Left colon (tissue), 2 donors: ENCODE measurements at regions not wholly inside any gene's neighbourhood (a gene's known extent, or its start where the extent isn't known, plus 50 kb on each side); places are given as distances from the start of the nearest gene placed in this dataset.

ENCODE experiments used
- ATAC-seq: fragments of 200-7000 bp; cut with Tn5 transposase; one replicate; pipeline ENCODE4 v1.9.1; 2020; ENCODE audit warnings: mild to moderate bottlenecking, moderate library complexity
- DNase-seq, 2 donors: peaks; one replicate each; pipeline ENCODE4 v3.0.0-alpha.2; 2020
- intact Hi-C, 2 donors: fragments of 100-400 bp; cut with DNase I in 1 of 2; cut with micrococcal nuclease in 1 of 2; formaldehyde crosslinking; loops; one replicate each; pipeline versions ENCODE4 v1.11.2 to v1.14.0; 2022; cut with DNase I, micrococcal nuclease
- donor health status: DM: no; HTN: no; CAD: no.
- donor health status: DM: yes; HTN: yes; CAD: no.

GRCh38 chr3:154743418-154743817, 313.4 kb upstream of the GPR149 start:
- ATAC-seq (no peak), DNase-seq (no peak)
- intact Hi-C loops, result no loop called here

- ATAC-seq, result no peak
- intact Hi-C loops, result no loop called here
- no peak for DNase-seq
These were observed 304.5 kb upstream of the GPR149 start for GRCh38 chr3:154734468-154734867.

GRCh38 chr3:154730186-154730585, 300.2 kb upstream of the GPR149 start:
- intact Hi-C loops, result no loop called here
- no peak for DNase-seq
- no peak for ATAC-seq

DNA sequence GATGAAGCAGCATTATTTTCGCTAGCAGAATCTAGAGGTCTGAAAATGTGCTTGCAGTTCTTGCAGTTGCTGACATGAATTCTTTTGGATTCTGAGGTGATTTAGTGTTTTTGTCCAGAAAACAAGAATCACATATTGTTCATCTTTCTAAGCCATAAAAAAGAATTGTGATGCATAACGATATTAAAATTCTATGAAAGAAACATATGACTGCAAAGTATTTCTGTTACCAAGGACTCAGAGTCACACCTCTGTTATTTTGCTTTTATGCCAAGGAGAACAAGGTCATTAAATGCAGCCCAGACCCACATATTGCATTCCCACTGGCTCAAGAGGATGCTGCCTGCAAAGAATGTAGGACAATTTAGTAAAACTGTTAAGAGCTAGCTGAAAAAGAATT, 299.8 kb upstream of the GPR149 start:
- intact Hi-C loops, result no loop called here
- DNase-seq (no peak), ATAC-seq (no peak)

DNA sequence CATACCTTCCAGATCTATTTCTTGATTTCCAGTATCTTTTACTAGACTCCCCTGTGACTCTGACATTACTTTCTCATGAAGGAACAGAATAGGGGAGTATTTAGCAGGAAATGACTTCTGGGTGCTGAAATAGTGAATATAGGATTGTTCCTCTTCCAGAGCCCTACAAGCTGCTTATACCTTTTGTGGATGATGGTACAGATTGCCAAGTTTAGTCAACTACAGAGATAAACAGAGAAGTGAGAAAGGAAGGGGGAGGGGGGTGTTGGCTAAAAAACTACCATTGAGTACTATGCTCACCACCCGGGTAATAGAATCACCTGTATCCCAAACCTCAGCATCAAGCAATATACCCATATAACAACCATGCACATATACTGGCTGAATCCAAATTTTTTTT, 298.3 kb upstream of the GPR149 start:
- no peak for DNase-seq
- intact Hi-C loops, result no loop called here
- no peak for ATAC-seq

- ATAC-seq, result no peak
- no peak for DNase-seq
- intact Hi-C loops, result no loop called here
These were observed 290.9 kb upstream of the GPR149 start for GRCh38 chr3:154720921-154721320.

- intact Hi-C loops, result no loop called here
- DNase-seq, result no peak
- ATAC-seq, result no peak
These were observed 288.1 kb upstream of the GPR149 start for GRCh38 chr3:154718053-154718452.

- DNase-seq (no peak), ATAC-seq (no peak)
- intact Hi-C loops, result no loop called here
These were observed 286.2 kb upstream of the GPR149 start for GRCh38 chr3:154716170-154716569.

GRCh38 chr3:154708554-154708953, 278.6 kb upstream of the GPR149 start:
- no peak for DNase-seq
- intact Hi-C loops, result no loop called here
- ATAC-seq, result no peak

GRCh38 chr3:154701055-154701454, 271.1 kb upstream of the GPR149 start:
- ATAC-seq, result no peak
- intact Hi-C loops, result no loop called here
- no peak for DNase-seq

- ATAC-seq, result no peak
- intact Hi-C loops, result no loop called here
These were observed 260.4 kb upstream of the GPR149 start for GRCh38 chr3:154690413-154690812.

DNA sequence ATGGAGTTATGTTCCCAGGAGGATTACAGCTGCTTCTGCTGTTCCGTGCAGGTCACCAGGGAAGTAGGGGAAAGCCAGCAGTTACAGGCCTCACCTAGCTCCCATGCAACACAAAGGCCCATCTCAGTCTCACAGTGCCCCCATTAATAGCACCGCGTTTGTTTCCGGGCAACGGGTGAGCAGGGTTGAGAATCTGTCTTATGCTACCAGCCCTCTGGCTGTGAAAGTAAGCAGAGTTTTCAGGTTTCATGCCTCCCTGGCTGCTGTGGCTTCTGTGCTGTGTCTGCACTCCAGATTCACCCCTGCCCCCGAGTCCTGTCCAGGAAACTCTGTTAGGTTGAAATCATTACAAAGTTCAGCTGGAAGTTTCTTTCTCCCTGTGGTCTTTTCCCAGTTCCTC, 254.4 kb upstream of the GPR149 start:
- intact Hi-C loops, result no loop called here
- no peak for ATAC-seq
- DNase-seq, result no peak

More at GRCh38 chr3:154690413-154690812, 260.4 kb upstream of the GPR149 start:
- no peak for DNase-seq

DNA sequence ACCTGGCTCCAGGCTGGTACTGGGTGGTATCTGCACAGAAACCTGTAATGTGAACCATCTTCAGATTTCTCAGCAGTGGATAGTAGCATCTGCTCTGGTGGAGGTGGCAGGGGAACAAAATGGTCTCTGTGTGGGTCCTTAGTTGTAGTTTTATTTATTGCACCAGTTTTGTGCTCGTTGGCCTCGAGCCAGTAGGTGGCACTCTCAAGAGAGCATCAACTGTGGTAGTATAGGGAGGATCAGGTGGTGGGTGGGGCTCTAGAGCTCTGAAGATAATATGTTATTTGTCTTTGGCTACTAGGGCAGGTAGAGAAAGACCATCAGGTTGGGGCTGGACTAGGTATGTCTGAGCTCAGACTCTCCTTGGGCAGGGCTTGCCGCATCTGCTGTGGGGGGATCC, 254.0 kb upstream of the GPR149 start:
- no peak for ATAC-seq
- intact Hi-C loops, result no loop called here
- DNase-seq, result no peak

DNA sequence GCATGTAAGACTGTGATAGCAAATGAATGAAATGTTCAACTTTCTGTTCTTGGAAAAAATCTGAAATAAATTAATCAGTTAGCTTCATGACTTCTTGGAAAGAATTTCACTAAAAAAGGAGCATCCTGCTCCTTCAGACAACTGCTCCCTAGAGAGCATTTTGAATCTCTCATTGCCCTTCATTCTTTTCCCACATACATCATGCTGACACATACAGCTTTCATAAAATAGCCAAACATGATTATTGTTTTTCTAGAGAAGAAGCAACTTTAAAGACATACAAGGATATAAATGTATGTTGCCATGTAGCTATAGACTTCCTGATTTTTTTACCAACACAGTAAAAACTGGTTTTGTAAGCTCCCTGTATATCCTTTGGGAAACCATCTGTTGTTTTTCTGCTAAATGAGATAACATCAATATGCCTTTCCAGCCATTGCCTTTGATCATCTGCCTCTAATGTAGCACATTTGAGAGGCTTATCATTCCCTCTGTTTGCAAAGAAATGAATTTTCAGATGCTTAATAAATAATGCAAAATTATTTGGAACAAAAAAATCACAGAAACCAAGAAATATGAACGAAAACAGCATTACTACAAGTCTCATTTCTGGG, 248.2 kb upstream of the GPR149 start:
- ATAC-seq (no peak), DNase-seq (no peak)
- intact Hi-C loops, result no loop called here

DNA sequence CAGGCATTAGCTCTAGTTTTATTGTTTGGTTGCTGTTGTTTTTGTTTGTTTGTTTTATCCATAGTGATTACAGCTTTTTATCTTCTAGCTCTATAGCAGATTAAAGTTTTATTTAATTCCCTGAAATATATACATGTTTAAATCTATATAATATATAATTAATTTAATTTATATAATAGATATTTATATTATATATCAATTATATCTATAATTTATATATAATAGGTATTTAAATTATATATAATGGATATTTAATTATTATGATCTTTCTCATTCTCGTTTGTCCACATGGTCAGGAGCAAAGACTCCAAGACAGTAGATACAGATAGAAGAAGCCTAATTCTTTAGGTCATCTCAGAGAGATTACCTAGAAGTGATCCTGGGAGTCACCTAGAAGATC, 238.8 kb upstream of the GPR149 start:
- DNase-seq (no peak), ATAC-seq (no peak)
- intact Hi-C loops, result no loop called here

GRCh38 chr3:154668187-154668586, 238.2 kb upstream of the GPR149 start:
- ATAC-seq (no peak), DNase-seq (no peak)
- intact Hi-C loops, result no loop called here

GRCh38 chr3:154666542-154666941, 236.6 kb upstream of the GPR149 start:
- DNase-seq, result no peak
- intact Hi-C loops, result no loop called here
- ATAC-seq, result no peak

DNA sequence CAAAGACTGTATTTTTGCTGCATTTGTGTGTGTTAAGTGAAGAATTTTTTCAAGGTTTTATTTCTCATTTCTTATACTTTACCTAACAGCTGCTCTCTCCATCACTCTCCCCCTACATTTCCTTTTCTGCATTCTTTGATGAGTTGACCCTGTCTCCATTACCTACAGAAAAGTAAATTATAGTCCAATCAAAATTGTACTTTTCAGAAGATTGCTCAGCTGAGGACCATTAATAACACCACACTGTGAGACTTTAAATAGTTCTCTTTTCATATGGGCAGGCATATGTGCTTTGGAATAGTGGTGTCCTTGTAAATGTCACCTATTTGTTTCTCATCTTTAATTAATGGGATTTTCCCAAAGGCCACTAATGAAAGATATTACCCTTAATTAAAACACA, 234.7 kb upstream of the GPR149 start:
- intact Hi-C loops, result no loop called here
- ATAC-seq (no peak), DNase-seq (no peak)

GRCh38 chr3:154662851-154663250, 232.9 kb upstream of the GPR149 start:
- ATAC-seq (peak; percentile 49), DNase-seq (no peak)
- intact Hi-C loops, result no loop called here

DNA sequence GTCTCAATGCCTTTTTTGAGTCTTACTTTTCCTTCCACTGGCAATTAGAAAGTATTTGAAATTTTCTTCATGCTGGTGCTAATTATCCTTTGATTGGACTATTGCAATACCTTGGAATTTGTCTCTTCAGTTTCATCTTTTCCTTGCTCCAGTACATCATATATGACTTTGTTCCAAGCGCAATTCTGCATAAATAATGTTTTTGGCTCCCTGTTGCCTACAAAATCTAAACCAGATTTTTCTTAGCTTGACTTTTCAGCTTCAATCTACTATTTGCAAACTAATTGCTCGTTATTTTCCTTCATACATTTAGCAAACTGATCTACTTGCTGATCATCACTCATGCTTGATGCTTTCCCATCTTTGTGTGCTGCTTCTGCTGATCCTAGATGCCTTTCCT, 230.8 kb upstream of the GPR149 start:
- no peak for ATAC-seq
- DNase-seq, result no peak
- intact Hi-C loops, result no loop called here

DNA sequence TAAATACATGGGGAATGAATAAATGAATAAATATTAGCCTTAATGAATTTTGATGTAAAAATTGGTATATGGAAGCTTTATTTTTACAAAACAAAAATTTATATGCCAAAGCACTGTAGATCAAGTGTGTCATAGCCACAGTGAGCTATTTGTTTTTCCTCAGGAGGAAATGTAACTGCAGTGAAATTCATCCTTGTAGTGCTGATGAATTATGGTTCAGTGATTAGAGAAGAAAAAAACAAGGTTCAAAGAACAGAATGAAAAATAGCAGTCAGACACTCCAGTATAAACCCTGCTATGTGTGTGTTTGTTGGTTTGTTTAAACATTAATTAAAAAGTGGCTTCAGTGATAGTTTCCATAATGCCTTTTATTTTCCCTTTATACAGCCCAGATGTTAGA, 228.0 kb upstream of the GPR149 start:
- ATAC-seq, result no peak
- intact Hi-C loops, result no loop called here
- no peak for DNase-seq

GRCh38 chr3:154657218-154657617, 227.2 kb upstream of the GPR149 start:
- intact Hi-C loops, result no loop called here
- DNase-seq, result no peak
- ATAC-seq, result no peak
